HEK293 (cell line): ENCODE measurements at regions not wholly inside any gene's neighbourhood (a gene's known extent, or its start where the extent isn't known, plus 50 kb on each side); places are given as distances from the start of the nearest gene placed in this dataset.
A peak's percentile ranks its signal among the peaks of the same experiment; 100 is the strongest.

Source experiments
- CTCF ChIA-PET: fragments of 350-600 bp; formaldehyde crosslinking; extraction: SDS; loops from one replicate; lab custom pipeline; 2021; ENCODE audit warnings: antibody characterized with exemption; lab: Yijun Ruan, JAX
- POLR2A ChIA-PET: fragments of 300-600 bp; formaldehyde crosslinking; extraction: SDS; loops from one replicate; lab custom pipeline; 2020; ENCODE audit warnings: antibody characterized with exemption, inconsistent platforms; lab: Yijun Ruan, JAX
- H3K27ac ChIP-seq: fragments of 200-500 bp; sonication (Bioruptor generic); 2 replicates; pipeline ENCODE4 v1.5.1; 2014; ENCODE audit warnings: low read depth, low read length, control low read depth, inconsistent platforms; ENCODE audit errors: extremely low read depth
- H3K36me3 ChIP-seq, 2 experiments: fragments of 200-500 bp in 1 of 2; sonication (Bioruptor generic) in 1 of 2; 1 replicate in 1 of 2; 2 replicates in 1 of 2; pipeline ENCODE4 v1.5.1; 2014 to 2017; ENCODE audit warnings: inconsistent platforms in 2 of 2, low read length in 2 of 2; ENCODE audit not compliant: control insufficient read depth in 2 of 2, insufficient read depth in 1 of 2
- H3K4me1 ChIP-seq: fragments of 200-500 bp; sonication (Bioruptor generic); 2 replicates; pipeline ENCODE4 v1.5.1; 2014; ENCODE audit warnings: mild to moderate bottlenecking, low read length, inconsistent platforms; ENCODE audit not compliant: control insufficient read depth, insufficient read depth
- H3K4me3 ChIP-seq: 2 replicates; pipeline ENCODE4 v1.5.1; 2011; ENCODE audit warnings: low read depth, mild to moderate bottlenecking, control low read depth, low read length, moderate library complexity
- H3K9me3 ChIP-seq: fragments of 200-500 bp; sonication (Bioruptor generic); 2 replicates; pipeline ENCODE4 v1.5.1; 2014; ENCODE audit warnings: low read depth, low read length, inconsistent platforms; ENCODE audit not compliant: control insufficient read depth, insufficient read depth
- EGR2 ChIP-seq: fragments of 450-650 bp; formaldehyde crosslinking; IDR thresholded peaks from 2 replicates; pipeline ENCODE4 v1.5.1; 2016; ENCODE audit warnings: low read depth, missing biosample characterization, missing genetic modification characterization
- SCRT1 ChIP-seq: fragments of 450-650 bp; formaldehyde crosslinking; IDR thresholded peaks from 2 replicates; pipeline ENCODE4 v1.5.1; 2016; ENCODE audit warnings: missing biosample characterization, missing genetic modification characterization, borderline replicate concordance
- SETDB1 ChIP-seq: IDR thresholded peaks from one replicate; pipeline ENCODE4 v1.6.1; 2017; ENCODE audit warnings: mild to moderate bottlenecking, low read length, moderate library complexity, mixed read lengths; ENCODE audit not compliant: insufficient read length
- SP7 ChIP-seq: fragments of 450-650 bp; formaldehyde crosslinking; IDR thresholded peaks from 2 replicates; pipeline ENCODE4 v1.5.1; 2016; ENCODE audit warnings: missing biosample characterization, missing genetic modification characterization
- TCF7L2 ChIP-seq: IDR thresholded peaks from 2 replicates; pipeline ENCODE4 v1.6.1; 2011; ENCODE audit warnings: low read depth, mild to moderate bottlenecking, inconsistent platforms, low read length, moderate library complexity, borderline replicate concordance
- ZBTB21 ChIP-seq: fragments of 450-650 bp; formaldehyde crosslinking; IDR thresholded peaks from 2 replicates; pipeline ENCODE4 v1.5.1; 2017; ENCODE audit warnings: missing biosample characterization, missing genetic modification characterization
- ZNF132 ChIP-seq: fragments of 450-650 bp; formaldehyde crosslinking; IDR thresholded peaks from 2 replicates; pipeline ENCODE4 v1.5.1; 2017; ENCODE audit warnings: missing biosample characterization, missing genetic modification characterization, borderline replicate concordance
- ZNF302 ChIP-seq: fragments of 450-650 bp; formaldehyde crosslinking; IDR thresholded peaks from 2 replicates; pipeline ENCODE4 v1.5.1; 2016; ENCODE audit warnings: missing biosample characterization, missing genetic modification characterization, low read depth
- ZNF37A ChIP-seq: fragments of 450-650 bp; IDR thresholded peaks from 2 replicates; pipeline ENCODE4 v1.5.1; 2018; ENCODE audit warnings: missing biosample characterization, missing genetic modification characterization
- ZNF514 ChIP-seq: fragments of 450-650 bp; formaldehyde crosslinking; IDR thresholded peaks from 2 replicates; pipeline ENCODE4 v1.5.1; 2016; ENCODE audit warnings: missing biosample characterization, missing genetic modification characterization
- ZNF560 ChIP-seq: fragments of 450-650 bp; formaldehyde crosslinking; IDR thresholded peaks from 2 replicates; pipeline ENCODE4 v1.5.1; 2017; ENCODE audit warnings: missing biosample characterization, missing genetic modification characterization, borderline replicate concordance
- ZNF677 ChIP-seq: fragments of 450-650 bp; IDR thresholded peaks from 2 replicates; pipeline ENCODE4 v1.5.0; 2018; ENCODE audit warnings: missing biosample characterization, mild to moderate bottlenecking, missing genetic modification characterization, moderate library complexity
- ZNF785 ChIP-seq: fragments of 450-650 bp; formaldehyde crosslinking; IDR thresholded peaks from 2 replicates; pipeline ENCODE4 v1.5.1; 2016; ENCODE audit warnings: missing biosample characterization, missing genetic modification characterization
- TF ChIP-seq, protein P1 (sequence below): fragments of 450-650 bp; formaldehyde crosslinking; IDR thresholded peaks from 2 replicates; pipeline ENCODE4 v1.5.1; 2016; ENCODE audit warnings: missing biosample characterization, missing genetic modification characterization
- TF ChIP-seq, protein P2 (sequence below): fragments of 450-650 bp; formaldehyde crosslinking; IDR thresholded peaks from 2 replicates; pipeline ENCODE4 v1.5.1; 2016; ENCODE audit warnings: missing biosample characterization, missing genetic modification characterization
- TF ChIP-seq, protein P3 (sequence below): fragments of 450-650 bp; formaldehyde crosslinking; IDR thresholded peaks from 2 replicates; pipeline ENCODE4 v1.5.1; 2016; ENCODE audit warnings: missing biosample characterization, missing genetic modification characterization
- TF ChIP-seq, protein P4 (sequence below): fragments of 450-650 bp; formaldehyde crosslinking; IDR thresholded peaks from 2 replicates; pipeline ENCODE4 v1.5.1; 2016; ENCODE audit warnings: missing biosample characterization, missing genetic modification characterization, low read depth
- TF ChIP-seq, protein P5 (sequence below): fragments of 450-650 bp; formaldehyde crosslinking; IDR thresholded peaks from 2 replicates; pipeline ENCODE4 v1.5.1; 2016; ENCODE audit warnings: missing biosample characterization, missing genetic modification characterization, borderline replicate concordance
- TF ChIP-seq, protein P6 (sequence below): fragments of 450-650 bp; formaldehyde crosslinking; IDR thresholded peaks from 2 replicates; pipeline ENCODE4 v1.5.1; 2016; ENCODE audit warnings: missing biosample characterization, missing genetic modification characterization

DNA sequence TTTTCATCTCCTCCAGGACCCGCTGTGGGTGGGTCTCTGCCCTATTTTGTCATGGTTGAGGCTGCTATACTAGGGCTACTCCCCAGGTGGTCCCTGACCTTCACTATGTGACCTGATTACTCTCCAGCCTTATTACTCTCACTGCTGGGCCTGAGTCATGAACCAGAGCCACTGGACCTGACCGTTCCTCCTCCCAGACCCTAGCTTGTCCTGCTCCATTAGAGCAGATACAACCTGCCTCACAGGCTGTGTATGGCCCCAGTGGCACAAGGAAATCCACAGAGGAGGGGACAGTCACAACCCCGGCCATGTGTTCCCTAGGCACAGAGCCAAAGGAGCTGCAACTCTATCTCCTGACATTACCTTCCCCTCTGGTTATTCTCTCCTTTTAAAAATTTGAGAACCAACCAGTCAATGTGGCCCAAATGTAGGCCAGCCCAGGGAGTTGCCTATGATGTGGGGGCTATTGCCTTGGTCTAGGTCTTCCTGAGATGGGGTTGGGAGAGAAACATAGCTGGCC, 96.0 kb upstream of the FSTL4 start:
- Histone ChIP-seq H3K36me3 (no peaks in the 10 kb centered on the region), H3K4me1 (no peaks in the 10 kb centered on the region), H3K27ac (no peak overlapping the region), H3K4me3 (no peak overlapping the region), H3K9me3 (no peaks in the 10 kb centered on the region)
- CTCF ChIA-PET: interaction anchor here (0.6 to 1.7 kb wide), 2 partner anchors 161 to 249 kb away, joined by 3 to 6 read pairs; no protein-coding TSS in a partner anchor
- POLR2A ChIA-PET: no interaction called here
- TF ChIP-seq ZNF302 (tag by site-specific recombination) (no peak), ZNF514 (tag by site-specific recombination) (no peak), SETDB1 (no peak), SCRT1 (tag by site-specific recombination) (no peak), TCF7L2 (no peak), ZNF785 (tag by site-specific recombination) (no peak)
- TF ChIP-seq, protein P1, sequence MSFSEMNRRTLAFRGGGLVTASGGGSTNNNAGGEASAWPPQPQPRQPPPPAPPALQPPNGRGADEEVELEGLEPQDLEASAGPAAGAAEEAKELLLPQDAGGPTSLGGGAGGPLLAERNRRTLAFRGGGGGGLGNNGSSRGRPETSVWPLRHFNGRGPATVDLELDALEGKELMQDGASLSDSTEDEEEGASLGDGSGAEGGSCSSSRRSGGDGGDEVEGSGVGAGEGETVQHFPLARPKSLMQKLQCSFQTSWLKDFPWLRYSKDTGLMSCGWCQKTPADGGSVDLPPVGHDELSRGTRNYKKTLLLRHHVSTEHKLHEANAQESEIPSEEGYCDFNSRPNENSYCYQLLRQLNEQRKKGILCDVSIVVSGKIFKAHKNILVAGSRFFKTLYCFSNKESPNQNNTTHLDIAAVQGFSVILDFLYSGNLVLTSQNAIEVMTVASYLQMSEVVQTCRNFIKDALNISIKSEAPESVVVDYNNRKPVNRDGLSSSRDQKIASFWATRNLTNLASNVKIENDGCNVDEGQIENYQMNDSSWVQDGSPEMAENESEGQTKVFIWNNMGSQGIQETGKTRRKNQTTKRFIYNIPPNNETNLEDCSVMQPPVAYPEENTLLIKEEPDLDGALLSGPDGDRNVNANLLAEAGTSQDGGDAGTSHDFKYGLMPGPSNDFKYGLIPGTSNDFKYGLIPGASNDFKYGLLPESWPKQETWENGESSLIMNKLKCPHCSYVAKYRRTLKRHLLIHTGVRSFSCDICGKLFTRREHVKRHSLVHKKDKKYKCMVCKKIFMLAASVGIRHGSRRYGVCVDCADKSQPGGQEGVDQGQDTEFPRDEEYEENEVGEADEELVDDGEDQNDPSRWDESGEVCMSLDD (tag by site-specific recombination): no peak
- TF ChIP-seq, protein P2, sequence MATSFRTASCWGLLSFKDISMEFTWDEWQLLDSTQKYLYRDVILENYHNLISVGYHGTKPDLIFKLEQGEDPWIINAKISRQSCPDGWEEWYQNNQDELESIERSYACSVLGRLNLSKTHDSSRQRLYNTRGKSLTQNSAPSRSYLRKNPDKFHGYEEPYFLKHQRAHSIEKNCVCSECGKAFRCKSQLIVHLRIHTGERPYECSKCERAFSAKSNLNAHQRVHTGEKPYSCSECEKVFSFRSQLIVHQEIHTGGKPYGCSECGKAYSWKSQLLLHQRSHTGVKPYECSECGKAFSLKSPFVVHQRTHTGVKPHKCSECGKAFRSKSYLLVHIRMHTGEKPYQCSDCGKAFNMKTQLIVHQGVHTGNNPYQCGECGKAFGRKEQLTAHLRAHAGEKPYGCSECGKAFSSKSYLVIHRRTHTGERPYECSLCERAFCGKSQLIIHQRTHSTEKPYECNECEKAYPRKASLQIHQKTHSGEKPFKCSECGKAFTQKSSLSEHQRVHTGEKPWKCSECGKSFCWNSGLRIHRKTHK: no peak

DNA sequence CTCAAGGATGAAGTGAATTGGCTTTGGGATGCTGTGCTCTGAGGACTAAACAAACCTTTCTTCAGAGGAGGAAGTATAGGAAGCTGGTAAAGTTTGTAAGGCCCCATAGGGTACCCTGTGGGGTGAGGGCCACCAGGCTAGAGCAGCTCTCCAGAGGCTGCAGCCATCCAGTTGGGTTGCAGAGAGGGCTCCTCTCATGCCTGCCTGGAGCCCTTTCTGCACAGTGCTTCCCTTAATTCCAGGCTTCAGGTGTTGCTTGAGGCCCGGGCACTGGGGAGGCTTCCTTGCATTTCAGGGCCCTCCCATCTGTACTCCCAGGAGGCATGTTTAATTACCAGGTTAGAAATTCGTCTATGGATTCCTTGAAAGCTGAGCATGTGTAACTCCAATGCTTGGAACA, 95.3 kb upstream of the FSTL4 start:
- Histone ChIP-seq H3K9me3 (no peaks in the 10 kb centered on the region), H3K4me3 (no peak overlapping the region), H3K27ac (no peak overlapping the region), H3K4me1 (no peaks in the 10 kb centered on the region), H3K36me3 (no peaks in the 10 kb centered on the region)
- POLR2A ChIA-PET: no interaction called here
- CTCF ChIA-PET: interaction anchor here (1.7 kb wide), 1 partner anchor 162 kb away, joined by 6 read pairs; no protein-coding TSS in a partner anchor
- TF ChIP-seq ZNF677 (tag by site-specific recombination): no peak
- no peak for TF ChIP-seq ZBTB21
- TF ChIP-seq, protein P3, sequence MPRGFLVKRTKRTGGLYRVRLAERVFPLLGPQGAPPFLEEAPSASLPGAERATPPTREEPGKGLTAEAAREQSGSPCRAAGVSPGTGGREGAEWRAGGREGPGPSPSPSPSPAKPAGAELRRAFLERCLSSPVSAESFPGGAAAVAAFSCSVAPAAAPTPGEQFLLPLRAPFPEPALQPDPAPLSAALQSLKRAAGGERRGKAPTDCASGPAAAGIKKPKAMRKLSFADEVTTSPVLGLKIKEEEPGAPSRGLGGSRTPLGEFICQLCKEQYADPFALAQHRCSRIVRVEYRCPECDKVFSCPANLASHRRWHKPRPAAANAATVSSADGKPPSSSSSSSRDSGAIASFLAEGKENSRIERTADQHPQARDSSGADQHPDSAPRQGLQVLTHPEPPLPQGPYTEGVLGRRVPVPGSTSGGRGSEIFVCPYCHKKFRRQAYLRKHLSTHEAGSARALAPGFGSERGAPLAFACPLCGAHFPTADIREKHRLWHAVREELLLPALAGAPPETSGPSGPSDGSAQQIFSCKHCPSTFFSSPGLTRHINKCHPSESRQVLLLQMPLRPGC (tag by site-specific recombination): no peak
- TF ChIP-seq, protein P4, sequence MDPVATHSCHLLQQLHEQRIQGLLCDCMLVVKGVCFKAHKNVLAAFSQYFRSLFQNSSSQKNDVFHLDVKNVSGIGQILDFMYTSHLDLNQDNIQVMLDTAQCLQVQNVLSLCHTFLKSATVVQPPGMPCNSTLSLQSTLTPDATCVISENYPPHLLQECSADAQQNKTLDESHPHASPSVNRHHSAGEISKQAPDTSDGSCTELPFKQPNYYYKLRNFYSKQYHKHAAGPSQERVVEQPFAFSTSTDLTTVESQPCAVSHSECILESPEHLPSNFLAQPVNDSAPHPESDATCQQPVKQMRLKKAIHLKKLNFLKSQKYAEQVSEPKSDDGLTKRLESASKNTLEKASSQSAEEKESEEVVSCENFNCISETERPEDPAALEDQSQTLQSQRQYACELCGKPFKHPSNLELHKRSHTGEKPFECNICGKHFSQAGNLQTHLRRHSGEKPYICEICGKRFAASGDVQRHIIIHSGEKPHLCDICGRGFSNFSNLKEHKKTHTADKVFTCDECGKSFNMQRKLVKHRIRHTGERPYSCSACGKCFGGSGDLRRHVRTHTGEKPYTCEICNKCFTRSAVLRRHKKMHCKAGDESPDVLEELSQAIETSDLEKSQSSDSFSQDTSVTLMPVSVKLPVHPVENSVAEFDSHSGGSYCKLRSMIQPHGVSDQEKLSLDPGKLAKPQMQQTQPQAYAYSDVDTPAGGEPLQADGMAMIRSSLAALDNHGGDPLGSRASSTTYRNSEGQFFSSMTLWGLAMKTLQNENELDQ (tag by site-specific recombination): no peak
- no peak for TF ChIP-seq EGR2 (tag by site-specific recombination)
- TF ChIP-seq SP7 (tag by site-specific recombination): peak; percentile 49; the same call in 1 of the 2 replicates
- TF ChIP-seq, protein P5, sequence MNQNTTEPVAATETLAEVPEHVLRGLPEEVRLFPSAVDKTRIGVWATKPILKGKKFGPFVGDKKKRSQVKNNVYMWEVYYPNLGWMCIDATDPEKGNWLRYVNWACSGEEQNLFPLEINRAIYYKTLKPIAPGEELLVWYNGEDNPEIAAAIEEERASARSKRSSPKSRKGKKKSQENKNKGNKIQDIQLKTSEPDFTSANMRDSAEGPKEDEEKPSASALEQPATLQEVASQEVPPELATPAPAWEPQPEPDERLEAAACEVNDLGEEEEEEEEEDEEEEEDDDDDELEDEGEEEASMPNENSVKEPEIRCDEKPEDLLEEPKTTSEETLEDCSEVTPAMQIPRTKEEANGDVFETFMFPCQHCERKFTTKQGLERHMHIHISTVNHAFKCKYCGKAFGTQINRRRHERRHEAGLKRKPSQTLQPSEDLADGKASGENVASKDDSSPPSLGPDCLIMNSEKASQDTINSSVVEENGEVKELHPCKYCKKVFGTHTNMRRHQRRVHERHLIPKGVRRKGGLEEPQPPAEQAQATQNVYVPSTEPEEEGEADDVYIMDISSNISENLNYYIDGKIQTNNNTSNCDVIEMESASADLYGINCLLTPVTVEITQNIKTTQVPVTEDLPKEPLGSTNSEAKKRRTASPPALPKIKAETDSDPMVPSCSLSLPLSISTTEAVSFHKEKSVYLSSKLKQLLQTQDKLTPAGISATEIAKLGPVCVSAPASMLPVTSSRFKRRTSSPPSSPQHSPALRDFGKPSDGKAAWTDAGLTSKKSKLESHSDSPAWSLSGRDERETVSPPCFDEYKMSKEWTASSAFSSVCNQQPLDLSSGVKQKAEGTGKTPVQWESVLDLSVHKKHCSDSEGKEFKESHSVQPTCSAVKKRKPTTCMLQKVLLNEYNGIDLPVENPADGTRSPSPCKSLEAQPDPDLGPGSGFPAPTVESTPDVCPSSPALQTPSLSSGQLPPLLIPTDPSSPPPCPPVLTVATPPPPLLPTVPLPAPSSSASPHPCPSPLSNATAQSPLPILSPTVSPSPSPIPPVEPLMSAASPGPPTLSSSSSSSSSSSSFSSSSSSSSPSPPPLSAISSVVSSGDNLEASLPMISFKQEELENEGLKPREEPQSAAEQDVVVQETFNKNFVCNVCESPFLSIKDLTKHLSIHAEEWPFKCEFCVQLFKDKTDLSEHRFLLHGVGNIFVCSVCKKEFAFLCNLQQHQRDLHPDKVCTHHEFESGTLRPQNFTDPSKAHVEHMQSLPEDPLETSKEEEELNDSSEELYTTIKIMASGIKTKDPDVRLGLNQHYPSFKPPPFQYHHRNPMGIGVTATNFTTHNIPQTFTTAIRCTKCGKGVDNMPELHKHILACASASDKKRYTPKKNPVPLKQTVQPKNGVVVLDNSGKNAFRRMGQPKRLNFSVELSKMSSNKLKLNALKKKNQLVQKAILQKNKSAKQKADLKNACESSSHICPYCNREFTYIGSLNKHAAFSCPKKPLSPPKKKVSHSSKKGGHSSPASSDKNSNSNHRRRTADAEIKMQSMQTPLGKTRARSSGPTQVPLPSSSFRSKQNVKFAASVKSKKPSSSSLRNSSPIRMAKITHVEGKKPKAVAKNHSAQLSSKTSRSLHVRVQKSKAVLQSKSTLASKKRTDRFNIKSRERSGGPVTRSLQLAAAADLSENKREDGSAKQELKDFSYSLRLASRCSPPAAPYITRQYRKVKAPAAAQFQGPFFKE: no peak
- no peak for TF ChIP-seq ZNF560 (tag by site-specific recombination)
- TF ChIP-seq ZNF132 (tag by site-specific recombination): no peak
- TF ChIP-seq, protein P6, sequence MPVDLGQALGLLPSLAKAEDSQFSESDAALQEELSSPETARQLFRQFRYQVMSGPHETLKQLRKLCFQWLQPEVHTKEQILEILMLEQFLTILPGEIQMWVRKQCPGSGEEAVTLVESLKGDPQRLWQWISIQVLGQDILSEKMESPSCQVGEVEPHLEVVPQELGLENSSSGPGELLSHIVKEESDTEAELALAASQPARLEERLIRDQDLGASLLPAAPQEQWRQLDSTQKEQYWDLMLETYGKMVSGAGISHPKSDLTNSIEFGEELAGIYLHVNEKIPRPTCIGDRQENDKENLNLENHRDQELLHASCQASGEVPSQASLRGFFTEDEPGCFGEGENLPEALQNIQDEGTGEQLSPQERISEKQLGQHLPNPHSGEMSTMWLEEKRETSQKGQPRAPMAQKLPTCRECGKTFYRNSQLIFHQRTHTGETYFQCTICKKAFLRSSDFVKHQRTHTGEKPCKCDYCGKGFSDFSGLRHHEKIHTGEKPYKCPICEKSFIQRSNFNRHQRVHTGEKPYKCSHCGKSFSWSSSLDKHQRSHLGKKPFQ (tag by site-specific recombination): no peak
- TF ChIP-seq ZNF37A (tag by site-specific recombination): no peak
